Stomach smooth muscle (tissue), 2 donors: ENCODE measurements at regions not wholly inside any gene's neighbourhood (a gene's known extent, or its start where the extent isn't known, plus 50 kb on each side); places are given as distances from the start of the nearest gene placed in this dataset.

Experiments
- H3K27ac ChIP-seq: one replicate; pipeline ENCODE4 v1.7.0; 2013; ENCODE audit warnings: mild to moderate bottlenecking, low read length, inconsistent platforms
- H3K27me3 ChIP-seq, 2 donors: one replicate each; pipeline ENCODE4 v1.7.0; 2013; ENCODE audit warnings: low read length in 2 of 2; ENCODE audit not compliant: insufficient read depth in 2 of 2, control insufficient read depth in 1 of 2
- H3K36me3 ChIP-seq, 2 donors: one replicate each; pipeline ENCODE4 v1.7.0; 2013; ENCODE audit warnings: low read length in 2 of 2; ENCODE audit not compliant: control insufficient read depth in 2 of 2, insufficient read depth in 2 of 2
- H3K4me1 ChIP-seq: one replicate; pipeline ENCODE4 v1.7.0; 2013; ENCODE audit warnings: low read length; ENCODE audit not compliant: control insufficient read depth, insufficient read depth
- H3K4me3 ChIP-seq, 2 donors: one replicate each; pipeline ENCODE4 v1.7.0; 2013; ENCODE audit warnings: low read length in 2 of 2
- H3K9ac ChIP-seq, 2 donors: one replicate each; pipeline ENCODE4 v1.7.0; 2013; ENCODE audit warnings: low read length in 2 of 2, mild to moderate bottlenecking in 1 of 2
- H3K9me3 ChIP-seq, 2 donors: one replicate each; pipeline ENCODE4 v1.7.0; 2013; ENCODE audit warnings: low read length in 2 of 2; ENCODE audit not compliant: control insufficient read depth in 2 of 2
- donor health status: healthy.
- donor health status: Pancreatic carcinoma.

GRCh38 chr7:106392590-106392989 is 107.8 kb upstream of the NAMPT start:
- no peaks in the 10 kb centered on the region for H3K9me3 ChIP-seq
- H3K27ac ChIP-seq, result no peak overlapping the region
- no peak overlapping the region for H3K4me3 ChIP-seq
- H3K4me1 ChIP-seq, result no peaks in the 10 kb centered on the region
- no peaks in the 10 kb centered on the region for H3K36me3 ChIP-seq
- H3K9ac ChIP-seq, result no peak overlapping the region
- no peaks in the 10 kb centered on the region for H3K27me3 ChIP-seq

DNA sequence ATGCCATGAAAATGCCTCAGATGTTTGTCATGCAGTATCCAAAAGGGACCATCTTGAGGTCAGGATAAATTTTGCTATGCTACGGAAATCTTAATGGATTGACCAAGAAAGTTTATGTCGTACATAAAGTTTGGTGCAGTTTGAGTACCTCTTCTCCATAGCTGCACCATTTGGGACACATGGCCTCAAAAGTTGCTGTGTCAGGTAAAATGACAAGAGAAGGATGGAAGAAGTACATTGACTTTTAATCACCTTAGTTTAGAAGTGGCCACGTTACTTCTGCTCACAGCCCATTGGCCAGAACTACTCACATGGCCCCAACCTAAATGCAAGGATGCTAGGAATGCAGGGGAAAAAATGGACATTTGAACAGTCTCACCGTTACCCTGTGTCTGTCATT is 107.4 kb upstream of the NAMPT start:
- Histone ChIP-seq H3K4me3 (no peak overlapping the region), H3K9me3 (no peaks in the 10 kb centered on the region), H3K4me1 (no peaks in the 10 kb centered on the region), H3K27me3 (no peaks in the 10 kb centered on the region), H3K36me3 (no peaks in the 10 kb centered on the region), H3K27ac (no peak overlapping the region), H3K9ac (no peak overlapping the region)

DNA sequence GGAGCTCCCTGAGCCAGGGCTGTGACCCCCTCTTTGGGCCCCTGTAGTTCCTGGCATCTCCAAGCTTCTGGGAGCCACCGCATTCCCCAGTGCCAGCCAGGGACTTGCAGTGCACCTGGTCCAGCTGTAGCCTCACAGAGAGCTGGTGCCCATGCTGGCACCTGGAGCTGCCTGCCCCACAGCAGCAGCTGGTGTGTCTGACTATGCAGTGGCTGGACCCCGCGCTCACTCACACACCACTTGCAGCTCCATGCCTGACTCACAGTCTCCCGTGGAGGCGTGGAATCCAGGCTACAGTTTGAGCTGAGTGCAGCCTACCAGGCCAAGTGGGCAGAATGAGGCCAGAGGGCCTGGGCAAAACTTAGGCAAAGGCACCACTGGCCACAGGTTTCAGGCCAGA is 102.2 kb upstream of the NAMPT start:
- no peak overlapping the region for H3K4me3 ChIP-seq
- H3K36me3 ChIP-seq, result no peaks in the 10 kb centered on the region
- H3K9me3 ChIP-seq, result no peaks in the 10 kb centered on the region
- H3K27me3 ChIP-seq, result no peaks in the 10 kb centered on the region
- no peak overlapping the region for H3K9ac ChIP-seq
- H3K27ac ChIP-seq, result no peak overlapping the region
- no peaks in the 10 kb centered on the region for H3K4me1 ChIP-seq

GRCh38 chr7:106384373-106384772 is 99.6 kb upstream of the NAMPT start:
- H3K27ac ChIP-seq, result no peak overlapping the region
- no peak overlapping the region for H3K4me3 ChIP-seq
- no peak overlapping the region for H3K9ac ChIP-seq
- no peaks in the 10 kb centered on the region for H3K27me3 ChIP-seq
- no peaks in the 10 kb centered on the region for H3K9me3 ChIP-seq
- H3K4me1 ChIP-seq, result no peaks in the 10 kb centered on the region
- no peaks in the 10 kb centered on the region for H3K36me3 ChIP-seq

GRCh38 chr7:106382929-106383328 is 98.1 kb upstream of the NAMPT start:
- H3K36me3 ChIP-seq, result no peaks in the 10 kb centered on the region
- no peak overlapping the region for H3K9ac ChIP-seq
- H3K9me3 ChIP-seq, result no peaks in the 10 kb centered on the region

DNA sequence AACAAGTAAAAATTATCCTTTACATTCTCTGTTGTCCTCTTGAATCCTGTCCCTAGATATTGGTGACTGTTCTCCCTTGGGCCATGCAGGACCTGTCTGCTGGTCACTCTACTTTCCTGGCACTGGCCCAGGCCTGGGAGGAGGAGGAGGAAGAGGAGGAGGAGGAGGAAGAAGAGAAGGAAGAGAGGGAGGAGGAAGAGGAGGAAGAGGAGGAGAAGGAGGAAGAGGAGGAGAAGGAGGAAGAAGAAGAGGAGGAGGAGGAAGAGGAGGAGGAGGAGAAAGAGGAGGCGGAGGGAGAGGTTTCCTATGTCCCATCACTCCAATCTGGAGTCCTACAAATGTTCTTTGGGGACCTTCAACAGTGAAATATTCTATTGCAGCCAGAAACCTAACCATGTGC is 97.3 kb upstream of the NAMPT start:
- no peaks in the 10 kb centered on the region for H3K36me3 ChIP-seq
- no peaks in the 10 kb centered on the region for H3K9me3 ChIP-seq
- no peak overlapping the region for H3K4me3 ChIP-seq
- H3K27me3 ChIP-seq, result no peaks in the 10 kb centered on the region
- H3K9ac ChIP-seq, result no peak overlapping the region
- H3K4me1 ChIP-seq, result no peaks in the 10 kb centered on the region
- no peak overlapping the region for H3K27ac ChIP-seq

More at GRCh38 chr7:106382929-106383328, 98.1 kb upstream of the NAMPT start:
- Histone ChIP-seq H3K27me3 (no peaks in the 10 kb centered on the region), H3K27ac (no peak overlapping the region), H3K4me3 (no peak overlapping the region), H3K4me1 (no peaks in the 10 kb centered on the region)

DNA sequence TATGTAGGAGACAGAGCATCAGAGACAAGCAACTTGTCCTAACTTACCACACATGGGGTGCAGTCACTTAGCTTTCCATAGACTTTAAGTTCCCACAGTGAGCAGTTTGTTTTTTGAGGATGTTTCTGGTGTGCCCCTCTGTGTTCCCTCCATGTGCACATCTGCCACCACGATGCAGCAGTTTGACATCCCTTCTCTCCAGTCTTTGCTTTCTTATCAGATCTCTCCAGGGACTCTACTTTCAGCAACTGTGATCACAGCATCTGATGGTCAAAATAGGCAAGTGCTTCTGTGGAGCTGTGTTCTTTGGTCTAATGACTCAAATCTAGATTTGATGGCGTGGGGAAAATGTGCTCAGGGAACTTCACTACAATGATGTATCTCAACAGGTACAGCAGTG is 96.5 kb upstream of the NAMPT start:
- no peaks in the 10 kb centered on the region for H3K4me1 ChIP-seq
- H3K36me3 ChIP-seq, result no peaks in the 10 kb centered on the region
- no peaks in the 10 kb centered on the region for H3K9me3 ChIP-seq
- H3K27me3 ChIP-seq, result no peaks in the 10 kb centered on the region
- no peak overlapping the region for H3K27ac ChIP-seq
- H3K4me3 ChIP-seq, result no peak overlapping the region
- H3K9ac ChIP-seq, result no peak overlapping the region

- Histone ChIP-seq H3K27me3 (no peaks in the 10 kb centered on the region), H3K9ac (no peak overlapping the region), H3K4me1 (no peaks in the 10 kb centered on the region), H3K36me3 (no peaks in the 10 kb centered on the region), H3K4me3 (no peak overlapping the region), H3K9me3 (no peaks in the 10 kb centered on the region), H3K27ac (no peak overlapping the region)
Observed at GRCh38 chr7:106377847-106378361, 93.1 kb upstream of the NAMPT start.

DNA sequence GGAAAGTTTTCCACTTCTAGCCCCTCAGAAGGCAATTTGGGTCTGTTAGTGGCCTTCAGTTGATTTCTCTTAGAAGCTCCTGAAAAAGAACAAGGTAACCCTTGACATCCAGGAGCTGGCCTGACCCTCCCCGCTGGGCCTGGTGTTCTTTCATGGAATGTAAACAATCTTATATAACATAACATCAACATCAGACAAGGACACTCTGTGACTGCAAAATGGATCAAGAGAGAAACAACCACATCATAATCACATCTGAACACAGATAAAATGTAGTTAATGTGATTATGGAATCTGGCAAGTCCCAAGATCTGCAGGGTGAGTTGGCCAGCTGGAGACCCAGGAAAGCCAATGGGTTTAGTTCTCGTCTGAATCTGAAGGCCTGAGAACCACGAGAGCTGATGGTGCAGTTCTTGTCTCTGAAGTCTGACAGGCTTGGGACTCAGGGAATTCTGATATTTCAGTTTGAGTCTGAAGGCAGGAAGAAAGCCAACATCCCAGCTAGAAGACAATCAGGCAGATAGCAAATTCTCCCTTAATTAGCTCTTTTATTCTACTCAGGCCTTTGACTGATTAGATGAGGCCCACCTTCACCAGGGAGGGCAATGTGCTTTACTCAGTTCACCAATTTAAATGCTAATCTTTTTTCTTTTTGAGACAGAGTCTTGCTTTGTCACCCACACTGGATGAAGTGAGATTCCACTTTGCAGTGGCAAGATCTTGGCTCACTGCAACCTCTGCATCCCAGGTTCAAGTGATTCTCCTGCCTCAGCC is 91.4 kb upstream of the NAMPT start:
- H3K9ac ChIP-seq, result no peak overlapping the region
- no peaks in the 10 kb centered on the region for H3K4me1 ChIP-seq
- H3K27ac ChIP-seq, result no peak overlapping the region
- no peaks in the 10 kb centered on the region for H3K9me3 ChIP-seq
- H3K4me3 ChIP-seq, result no peak overlapping the region
- H3K27me3 ChIP-seq, result no peaks in the 10 kb centered on the region
- no peaks in the 10 kb centered on the region for H3K36me3 ChIP-seq

DNA sequence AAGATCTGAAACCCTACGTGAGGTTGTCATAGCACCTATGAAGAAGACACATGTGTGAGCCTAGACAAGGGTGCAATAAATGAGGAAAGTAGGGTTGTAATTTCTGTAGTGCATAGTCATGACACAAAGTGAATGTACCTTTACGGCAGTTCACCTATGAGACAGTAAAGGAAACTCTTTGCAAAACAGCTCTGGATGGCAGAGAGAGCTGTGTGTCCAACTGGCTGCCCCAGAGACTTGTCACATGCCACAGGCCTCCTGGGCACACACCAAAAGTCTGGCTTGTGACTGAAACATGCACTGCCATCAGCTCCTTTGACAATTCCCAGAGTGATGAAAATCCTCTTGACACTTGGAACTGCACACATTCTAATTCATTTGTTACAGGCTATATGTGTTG is 90.7 kb upstream of the NAMPT start:
- no peaks in the 10 kb centered on the region for H3K36me3 ChIP-seq
- H3K9ac ChIP-seq, result no peak overlapping the region
- no peaks in the 10 kb centered on the region for H3K27me3 ChIP-seq
- H3K4me3 ChIP-seq, result no peak overlapping the region
- no peak overlapping the region for H3K27ac ChIP-seq
- H3K4me1 ChIP-seq, result no peaks in the 10 kb centered on the region
- no peaks in the 10 kb centered on the region for H3K9me3 ChIP-seq

GRCh38 chr7:106374437-106374836 is 89.7 kb upstream of the NAMPT start:
- no peaks in the 10 kb centered on the region for H3K27me3 ChIP-seq
- H3K36me3 ChIP-seq, result no peaks in the 10 kb centered on the region
- no peak overlapping the region for H3K27ac ChIP-seq
- H3K4me3 ChIP-seq, result no peak overlapping the region
- no peaks in the 10 kb centered on the region for H3K4me1 ChIP-seq
- no peaks in the 10 kb centered on the region for H3K9me3 ChIP-seq
- H3K9ac ChIP-seq, result no peak overlapping the region
